SH-SY5Y (cell line): ENCODE measurements at regions not wholly inside any gene's neighbourhood (a gene's known extent, or its start where the extent isn't known, plus 50 kb on each side); places are given as distances from the start of the nearest gene placed in this dataset.

Source experiments
- GATA2 ChIP-seq: IDR thresholded peaks from 2 replicates; pipeline ENCODE4 v1.6.1; 2011; ENCODE audit warnings: mild to moderate bottlenecking, low read depth, low read length
- GATA3 ChIP-seq: IDR thresholded peaks from 2 replicates; pipeline ENCODE4 v1.6.1; 2011; ENCODE audit warnings: low read depth, mild to moderate bottlenecking, low read length, moderate library complexity

DNA sequence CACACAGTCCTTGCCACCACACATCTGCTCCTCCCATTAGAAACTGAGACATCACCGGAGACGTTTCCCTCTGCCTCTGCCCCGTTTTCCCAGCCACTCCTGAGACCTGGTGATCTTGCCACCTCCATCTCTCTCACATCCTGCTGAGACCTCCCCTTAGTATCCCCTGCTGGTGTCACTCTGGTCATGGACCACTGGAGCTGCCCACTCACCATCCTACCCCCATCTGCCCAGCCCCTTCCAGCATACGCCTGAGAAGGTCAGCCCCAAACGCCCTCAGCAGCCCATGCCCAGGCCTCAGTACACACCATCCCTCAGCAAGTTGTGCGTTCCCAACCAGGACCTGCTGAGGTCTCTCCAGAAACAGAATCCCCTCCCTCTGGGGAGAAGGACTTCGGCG lies 64.3 kb downstream of the SHANK2 start:
- TF ChIP-seq GATA3 = no peak
- TF ChIP-seq GATA2 = no peak

DNA sequence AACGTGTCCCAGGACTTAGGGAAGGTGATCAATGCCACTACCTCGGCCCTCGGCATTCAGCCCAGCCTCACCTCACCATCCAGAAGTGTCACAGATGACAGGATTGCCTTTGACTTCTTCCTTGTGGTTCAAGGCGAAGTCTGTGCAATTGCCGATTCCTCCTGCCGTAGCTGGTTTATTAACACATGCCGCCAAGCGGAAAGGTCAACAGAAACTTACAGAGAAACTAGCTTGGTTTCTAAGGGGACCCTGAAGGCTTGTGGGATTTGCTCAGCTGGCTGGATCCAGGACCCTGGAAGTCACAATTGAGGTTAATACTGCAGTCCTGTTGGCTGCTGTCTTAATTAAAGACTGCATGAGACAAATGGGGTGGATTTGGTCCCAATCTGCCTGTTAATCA lies 65.6 kb downstream of the SHANK2 start:
- TF ChIP-seq GATA2 (no peak), GATA3 (no peak)

DNA sequence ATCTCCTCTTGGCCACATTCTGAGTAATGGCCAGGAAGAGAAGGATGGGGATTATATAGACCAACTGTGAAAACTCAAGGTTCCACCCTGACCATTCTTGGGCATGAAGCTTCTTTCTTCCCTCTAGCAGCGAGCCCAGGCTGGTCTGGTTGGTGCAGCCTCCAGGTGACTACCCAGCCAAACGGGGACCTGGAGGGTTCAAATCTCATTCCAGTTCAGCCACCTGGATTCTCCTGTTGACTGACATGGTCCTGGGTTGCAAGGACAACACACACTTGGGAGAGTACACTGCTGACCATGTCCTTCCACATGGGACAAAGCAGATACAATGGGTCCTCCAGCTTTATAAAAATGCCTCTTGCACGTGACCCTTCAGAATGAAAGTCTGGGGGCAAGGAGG lies 67.0 kb downstream of the SHANK2 start:
- TF ChIP-seq GATA2 (no peak), GATA3 (no peak)

DNA sequence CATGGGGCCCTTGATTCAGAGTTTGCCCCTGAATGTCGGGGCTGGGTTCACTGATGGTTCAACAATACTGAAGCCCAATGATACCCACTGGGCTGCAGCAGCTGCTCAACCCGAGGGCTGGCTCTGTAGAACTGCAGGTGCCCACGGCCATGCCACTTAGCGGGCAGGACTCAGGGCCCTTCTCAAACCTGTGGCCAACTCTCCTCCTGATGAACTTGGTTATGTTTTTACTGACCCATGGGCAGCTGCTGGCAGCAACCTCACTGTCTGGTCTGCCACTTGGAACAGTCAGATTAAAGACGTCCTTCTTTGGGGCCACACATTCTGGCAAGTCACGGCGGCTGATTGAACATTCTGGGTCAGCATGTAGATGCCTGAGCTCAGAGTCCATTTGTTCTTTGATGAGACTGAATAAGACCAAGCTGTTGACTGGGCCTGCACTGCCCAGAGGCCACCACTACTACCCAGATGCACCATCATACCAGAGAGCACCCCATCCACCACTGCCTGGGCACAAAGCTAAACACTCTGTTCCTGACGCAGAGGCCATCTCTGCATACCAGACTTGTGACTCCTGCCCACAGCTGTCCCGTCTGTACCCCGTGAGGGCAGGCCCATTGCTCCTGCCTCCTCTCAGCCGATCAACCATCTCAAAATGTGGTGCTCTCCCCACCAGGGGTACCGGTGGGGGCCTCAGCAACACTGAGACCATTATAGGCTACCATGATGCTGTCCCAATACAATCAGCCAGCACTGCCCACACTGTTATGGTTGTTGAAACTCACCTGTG lies 67.8 kb downstream of the SHANK2 start:
- no peak for TF ChIP-seq GATA3
- TF ChIP-seq GATA2 = no peak

DNA sequence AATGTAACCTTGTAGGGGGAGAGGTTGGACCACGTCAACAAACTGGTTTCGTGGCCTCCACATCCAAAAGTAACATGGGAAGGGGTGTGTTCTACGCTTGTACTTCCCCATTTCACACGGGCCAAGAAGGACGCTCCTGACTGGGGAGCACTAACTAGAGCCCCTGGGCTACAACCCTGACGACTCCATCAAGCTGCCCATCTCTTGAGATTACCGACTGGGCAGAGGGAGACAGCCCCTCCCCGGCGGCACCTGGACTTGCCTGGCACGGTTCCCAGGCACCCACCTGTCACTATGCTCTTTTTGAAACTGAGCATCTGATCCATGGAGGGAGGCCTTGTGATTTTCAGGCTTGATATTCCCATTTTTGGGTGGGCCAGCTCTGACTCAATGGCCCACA lies 68.5 kb downstream of the SHANK2 start:
- TF ChIP-seq GATA2 (no peak), GATA3 (no peak)

DNA sequence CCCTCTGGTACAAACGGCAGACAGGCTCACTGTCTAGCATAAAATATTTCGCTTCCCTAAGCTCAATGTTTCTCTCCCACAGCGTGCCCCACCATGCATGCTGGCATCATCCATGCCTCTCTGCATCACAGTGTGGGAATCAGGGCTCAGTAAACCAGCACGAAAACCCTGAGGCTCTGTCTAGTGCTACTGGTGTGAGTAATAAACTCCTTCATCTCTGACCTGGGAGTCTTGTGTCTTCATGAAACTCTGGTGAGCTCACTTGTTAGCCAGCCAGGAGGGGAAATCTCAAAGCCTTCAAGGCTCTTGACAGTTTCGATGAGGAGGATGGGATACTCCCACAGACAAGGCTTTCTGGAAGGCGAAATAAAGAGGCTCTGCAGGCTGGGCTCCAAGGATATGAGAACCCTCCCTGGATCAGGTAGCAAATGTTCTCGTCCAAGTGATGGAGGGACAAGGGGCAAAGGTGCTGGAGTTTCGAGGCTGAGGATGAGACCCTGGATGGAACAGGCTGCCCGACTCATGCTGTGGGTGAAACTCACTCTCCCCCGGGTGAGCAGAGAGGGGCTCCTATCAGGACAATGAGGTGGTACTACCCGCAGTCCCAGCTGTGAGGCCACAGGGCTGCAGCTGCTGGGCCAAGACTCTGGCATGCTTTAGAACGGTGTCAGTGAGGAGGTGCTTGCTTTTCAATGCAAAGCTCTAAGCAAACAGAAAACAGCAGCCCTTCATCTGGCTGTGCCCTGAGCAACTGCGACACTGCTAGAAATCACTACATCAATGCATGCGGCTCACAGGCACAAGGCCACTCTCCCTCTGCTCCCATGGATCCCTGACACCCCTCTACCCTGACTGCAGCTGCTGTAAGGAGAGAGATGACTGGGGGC lies 69.3 kb downstream of the SHANK2 start:
- no peak for TF ChIP-seq GATA2
- no peak for TF ChIP-seq GATA3

DNA sequence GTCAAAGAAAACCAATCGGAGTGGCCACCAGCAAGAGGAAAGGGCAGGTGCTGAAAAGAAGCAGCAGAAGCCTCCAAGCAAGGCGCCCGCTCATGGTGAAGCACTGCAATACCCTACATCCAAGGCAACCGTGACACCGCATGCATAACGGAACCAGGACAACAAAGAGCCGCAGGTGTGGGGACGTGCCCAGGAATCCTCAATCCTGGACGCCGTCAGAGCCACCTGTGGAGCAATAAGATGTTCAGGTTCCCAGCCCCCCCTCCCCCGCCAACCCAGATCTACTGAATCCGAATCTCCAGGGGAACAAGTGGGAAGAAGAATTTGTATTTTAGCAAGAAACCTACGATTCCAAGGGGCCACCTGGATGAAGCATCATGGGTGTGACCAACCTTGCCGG lies 70.8 kb downstream of the SHANK2 start:
- TF ChIP-seq GATA3 (no peak), GATA2 (no peak)

DNA sequence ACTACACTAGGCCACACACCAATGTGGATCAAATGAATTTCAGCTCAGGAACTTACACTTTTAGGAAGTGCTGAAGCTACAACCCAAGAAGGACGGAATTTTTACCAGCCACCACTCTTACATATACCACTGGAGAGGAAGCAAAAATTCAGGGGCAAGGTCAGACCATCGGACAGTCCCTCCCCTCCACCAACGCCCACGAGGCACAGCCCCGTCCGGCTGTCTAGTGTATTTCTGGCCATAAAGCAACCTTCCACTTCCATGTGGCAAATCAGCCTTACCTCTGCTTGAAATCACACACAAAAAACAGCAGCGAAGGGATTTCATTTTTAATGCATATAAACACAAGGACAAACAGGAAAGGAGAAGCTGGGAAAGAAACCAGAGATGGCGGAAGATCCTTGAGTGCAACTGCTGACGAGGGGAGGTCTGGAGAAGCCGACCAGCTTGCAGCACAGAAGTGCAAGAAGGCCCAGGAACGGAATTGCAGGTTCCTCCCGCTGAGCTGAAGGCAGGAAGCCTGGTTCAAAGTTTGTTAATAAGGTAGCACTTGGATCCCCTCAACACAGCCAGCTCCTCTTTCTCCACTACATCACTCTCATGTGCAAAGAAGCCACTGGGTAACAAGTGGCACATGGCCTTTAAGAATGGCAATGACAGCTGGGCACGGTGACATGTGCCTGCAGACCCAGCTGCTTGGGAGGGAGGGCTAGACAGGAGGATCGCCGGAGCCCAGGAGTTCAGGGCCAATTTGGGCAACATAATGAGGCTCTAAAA lies 71.5 kb downstream of the SHANK2 start:
- TF ChIP-seq GATA3 (no peak), GATA2 (no peak)

DNA sequence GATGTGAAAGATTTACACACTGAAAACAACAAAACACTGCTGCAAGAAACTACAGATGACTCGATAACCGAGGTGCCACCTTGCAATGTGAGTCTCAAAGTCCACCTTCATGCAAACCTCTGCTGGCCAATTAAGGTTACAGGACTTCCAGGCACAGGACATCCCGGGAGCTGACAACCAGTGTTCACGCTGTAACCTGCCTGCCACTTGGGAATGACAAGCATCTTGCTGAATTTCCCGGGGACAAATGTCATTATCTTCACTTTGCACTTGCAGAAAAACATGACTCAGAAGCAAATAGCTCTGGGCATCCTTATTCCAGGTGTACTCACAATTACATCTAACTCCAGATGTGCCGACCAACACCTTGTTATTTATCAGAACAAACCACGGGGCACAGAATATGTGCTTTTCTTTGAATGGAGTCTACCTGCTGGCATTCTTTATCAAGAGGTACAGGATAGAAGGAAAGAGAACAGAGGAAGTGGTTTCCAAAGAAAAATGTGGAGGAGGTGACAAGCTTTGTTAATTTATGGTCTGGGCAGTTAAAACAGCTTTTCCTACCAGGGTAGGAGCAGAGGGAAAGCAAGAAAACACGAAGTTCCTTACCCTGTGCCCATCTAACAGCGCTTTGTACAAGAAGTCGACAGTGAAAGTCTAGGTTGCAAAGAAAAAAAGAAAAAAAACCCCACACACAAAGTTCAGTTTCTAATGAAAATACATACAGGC lies 72.3 kb downstream of the SHANK2 start:
- TF ChIP-seq GATA2 = no peak
- TF ChIP-seq GATA3 = no peak

DNA sequence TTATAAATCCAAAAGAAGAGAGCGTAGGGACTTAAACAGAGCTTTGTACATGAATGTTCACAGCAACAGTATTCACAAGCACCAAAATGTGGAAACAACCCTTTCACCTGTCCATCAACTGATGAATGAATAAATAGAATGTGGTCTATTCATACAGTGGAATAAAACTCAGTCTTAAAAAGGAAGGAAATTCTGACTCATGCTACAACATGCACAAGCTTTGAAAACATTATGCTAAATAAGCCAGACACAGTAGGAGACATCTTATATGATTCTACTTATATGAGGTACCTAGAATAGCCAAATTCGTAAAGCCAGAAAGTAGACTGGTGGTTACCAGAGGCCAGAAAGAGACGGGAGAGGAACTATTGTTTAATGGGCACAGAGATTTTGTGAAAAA lies 74.3 kb downstream of the SHANK2 start:
- TF ChIP-seq GATA2 (no peak), GATA3 (no peak)

DNA sequence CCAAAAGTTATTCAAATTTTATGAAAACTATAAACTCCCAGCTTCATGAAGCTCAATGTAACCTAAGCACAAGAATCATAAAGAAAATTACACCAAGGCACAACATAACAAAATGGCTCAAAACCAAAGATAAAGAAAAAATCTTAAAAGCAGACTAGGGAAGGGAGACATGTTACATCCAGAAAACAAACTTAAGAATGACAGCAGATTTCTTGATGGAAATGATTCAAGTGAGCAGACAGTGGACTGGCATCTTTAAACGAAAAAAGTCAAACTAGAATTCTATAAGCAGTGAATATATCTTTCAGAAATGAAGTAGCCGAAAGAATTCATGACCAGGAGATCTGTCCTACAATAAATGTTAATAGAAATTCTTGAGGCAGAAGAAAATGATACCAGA lies 75.6 kb downstream of the SHANK2 start:
- TF ChIP-seq GATA2 = no peak
- no peak for TF ChIP-seq GATA3

DNA sequence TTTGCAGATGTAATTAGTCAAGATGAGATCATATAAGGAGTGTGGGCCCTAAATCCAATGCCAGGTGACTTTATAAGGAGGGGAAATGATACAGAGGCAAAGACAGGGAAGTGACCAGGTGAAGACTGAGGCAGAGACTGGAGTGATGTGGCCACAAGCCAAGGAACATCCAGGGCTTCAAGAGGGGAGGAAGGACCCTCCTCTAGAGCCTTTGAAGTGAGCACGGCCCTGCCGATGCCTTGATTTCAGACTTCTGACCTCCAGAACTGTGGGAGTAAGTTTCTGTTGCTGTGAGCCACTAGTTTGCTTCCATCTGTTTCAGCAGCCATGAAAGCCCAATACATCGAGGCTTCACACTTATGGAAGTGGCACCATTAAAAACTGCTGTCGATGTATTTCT lies 78.7 kb downstream of the SHANK2 start:
- TF ChIP-seq GATA2 = no peak
- TF ChIP-seq GATA3 = no peak

DNA sequence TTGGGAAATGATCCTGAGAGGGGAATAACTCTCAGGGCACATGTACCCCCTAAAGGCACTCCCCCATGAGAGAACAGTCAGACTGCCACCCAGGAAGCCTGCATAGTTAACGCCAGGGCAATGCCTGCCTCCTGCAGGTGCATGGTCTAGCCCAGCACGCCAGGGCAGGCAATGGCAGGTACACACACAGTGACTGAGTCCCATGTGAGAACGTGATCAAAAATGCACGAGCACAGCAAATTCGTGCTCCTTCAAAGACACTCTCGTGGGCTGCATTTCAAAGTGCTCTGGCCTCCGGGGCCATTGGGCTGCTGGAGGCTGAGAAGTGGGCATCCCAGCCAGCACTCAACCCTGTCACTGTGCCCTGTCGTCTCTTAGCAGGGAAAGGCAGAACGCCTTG lies 79.7 kb downstream of the SHANK2 start:
- TF ChIP-seq GATA3 (no peak), GATA2 (no peak)
